Fibroblast of mammary gland (primary cell): ENCODE measurements at regions not wholly inside any gene's neighbourhood (a gene's known extent, or its start where the extent isn't known, plus 50 kb on each side); places are given as distances from the start of the nearest gene placed in this dataset.

ENCODE experiments used
- DNase-seq: peaks from one replicate; pipeline ENCODE4 v3.0.0-alpha.2; 2010; ENCODE audit warnings: low read depth
- H3K4me3 ChIP-seq: 2 replicates; pipeline ENCODE4 v1.5.1; 2011; ENCODE audit warnings: low read depth, mild to moderate bottlenecking, low read length, moderate library complexity; ENCODE audit not compliant: control insufficient read depth
- TF ChIP-seq, protein P1 (sequence below): conservative IDR thresholded peaks from 2 replicates; pipeline ENCODE4 v1.5.1; 2011; ENCODE audit warnings: low read depth, low read length, inconsistent platforms; ENCODE audit not compliant: control insufficient read depth, insufficient read depth

DNA sequence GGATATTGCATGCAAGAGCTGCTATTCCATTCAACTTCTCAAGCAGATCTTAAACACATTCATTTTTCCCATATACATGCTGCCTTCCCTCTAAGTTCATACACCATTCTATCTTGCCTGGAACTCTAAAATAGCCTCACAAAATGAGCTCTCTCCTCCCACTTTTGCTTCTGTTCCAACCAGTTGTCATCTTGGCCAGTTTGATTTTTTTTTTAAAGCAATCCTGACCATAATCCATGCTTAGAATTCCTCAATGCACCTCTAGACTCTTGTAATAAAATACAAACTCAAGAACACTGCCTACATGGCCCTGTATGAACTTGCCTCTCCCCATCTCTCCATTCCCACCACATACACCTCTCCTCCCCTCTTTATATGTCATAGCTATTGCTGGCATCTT, 68.6 kb upstream of the NPHP3 start:
- TF ChIP-seq, protein P1, sequence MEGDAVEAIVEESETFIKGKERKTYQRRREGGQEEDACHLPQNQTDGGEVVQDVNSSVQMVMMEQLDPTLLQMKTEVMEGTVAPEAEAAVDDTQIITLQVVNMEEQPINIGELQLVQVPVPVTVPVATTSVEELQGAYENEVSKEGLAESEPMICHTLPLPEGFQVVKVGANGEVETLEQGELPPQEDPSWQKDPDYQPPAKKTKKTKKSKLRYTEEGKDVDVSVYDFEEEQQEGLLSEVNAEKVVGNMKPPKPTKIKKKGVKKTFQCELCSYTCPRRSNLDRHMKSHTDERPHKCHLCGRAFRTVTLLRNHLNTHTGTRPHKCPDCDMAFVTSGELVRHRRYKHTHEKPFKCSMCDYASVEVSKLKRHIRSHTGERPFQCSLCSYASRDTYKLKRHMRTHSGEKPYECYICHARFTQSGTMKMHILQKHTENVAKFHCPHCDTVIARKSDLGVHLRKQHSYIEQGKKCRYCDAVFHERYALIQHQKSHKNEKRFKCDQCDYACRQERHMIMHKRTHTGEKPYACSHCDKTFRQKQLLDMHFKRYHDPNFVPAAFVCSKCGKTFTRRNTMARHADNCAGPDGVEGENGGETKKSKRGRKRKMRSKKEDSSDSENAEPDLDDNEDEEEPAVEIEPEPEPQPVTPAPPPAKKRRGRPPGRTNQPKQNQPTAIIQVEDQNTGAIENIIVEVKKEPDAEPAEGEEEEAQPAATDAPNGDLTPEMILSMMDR, result no peak
- no peak overlapping the region for H3K4me3 ChIP-seq
- no peak for DNase-seq

DNA sequence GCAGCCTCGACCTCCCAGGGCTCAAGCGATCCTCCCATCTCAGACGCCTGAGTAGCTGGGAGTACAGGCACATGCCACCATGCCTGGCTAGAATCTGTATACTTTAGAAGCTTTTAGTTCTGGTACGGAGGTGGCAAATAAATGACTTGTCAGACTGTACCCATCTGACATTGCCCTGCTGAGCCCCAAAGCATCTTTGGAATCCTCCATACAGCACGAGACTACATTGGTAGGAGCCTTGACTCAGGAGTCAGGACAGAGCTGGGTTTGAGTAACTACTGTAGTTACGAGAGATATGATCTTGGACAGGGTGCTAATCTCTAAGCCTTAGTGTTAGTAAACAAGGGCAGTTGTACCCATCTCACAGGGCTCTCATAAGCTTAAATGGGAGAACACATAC, 67.8 kb upstream of the NPHP3 start:
- TF ChIP-seq, protein P1, result no peak
- no peak overlapping the region for H3K4me3 ChIP-seq
- no peak for DNase-seq

DNA sequence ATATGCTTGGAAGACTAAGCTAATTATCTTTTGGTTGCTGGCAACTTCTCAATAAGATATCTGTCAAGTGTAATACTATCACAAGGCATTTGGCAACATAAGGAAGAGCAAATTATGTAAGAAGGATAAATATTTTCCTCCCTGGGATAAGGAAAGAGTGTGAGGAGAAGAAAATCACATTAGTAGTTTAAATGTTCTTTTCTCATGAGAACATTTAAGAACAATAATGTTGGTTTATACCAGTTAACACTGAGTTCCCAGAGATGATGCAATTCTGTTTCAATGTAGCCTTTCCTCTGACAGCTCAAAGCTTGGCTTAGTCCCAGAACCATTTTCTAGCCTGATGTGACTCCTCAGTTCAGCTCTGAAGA, 66.1 kb upstream of the NPHP3 start:
- TF ChIP-seq, protein P1, result no peak
- DNase-seq, result peak; percentile 87
- no peak overlapping the region for H3K4me3 ChIP-seq

DNA sequence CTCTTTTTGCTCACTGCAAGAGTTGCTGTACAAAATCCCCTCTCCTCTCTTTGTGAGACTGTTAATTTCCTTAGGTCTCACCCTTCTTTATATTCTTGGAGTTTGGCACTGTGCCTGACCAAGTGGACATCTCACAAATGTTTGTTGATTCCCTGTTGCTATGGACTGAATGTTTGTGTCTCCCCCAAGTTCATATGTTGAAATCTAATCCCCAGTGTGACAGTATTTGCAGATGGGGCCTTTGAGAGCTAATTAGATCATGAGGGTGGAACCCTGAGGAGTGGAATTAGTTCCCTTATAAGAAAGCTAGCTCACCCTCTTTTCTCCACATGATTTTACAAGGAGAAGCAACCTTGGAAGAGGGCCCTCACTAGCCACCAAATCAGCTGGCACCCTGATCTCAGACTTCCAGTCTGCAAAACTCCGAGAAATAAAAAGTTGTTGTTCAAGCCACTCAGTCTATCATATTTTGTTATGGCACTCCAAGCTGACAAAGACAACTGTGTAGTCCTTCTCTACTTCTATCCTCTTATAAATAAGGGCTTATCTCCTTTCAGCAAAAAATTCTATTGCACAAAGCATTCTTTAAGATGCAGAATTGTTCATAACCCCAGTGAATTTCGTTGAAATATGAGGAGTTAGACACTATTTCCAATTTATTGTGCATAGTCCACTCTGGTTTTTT, 65.5 kb upstream of the NPHP3 start:
- peak; percentile 58 for DNase-seq
- TF ChIP-seq, protein P1, result no peak
- no peak overlapping the region for H3K4me3 ChIP-seq

DNA sequence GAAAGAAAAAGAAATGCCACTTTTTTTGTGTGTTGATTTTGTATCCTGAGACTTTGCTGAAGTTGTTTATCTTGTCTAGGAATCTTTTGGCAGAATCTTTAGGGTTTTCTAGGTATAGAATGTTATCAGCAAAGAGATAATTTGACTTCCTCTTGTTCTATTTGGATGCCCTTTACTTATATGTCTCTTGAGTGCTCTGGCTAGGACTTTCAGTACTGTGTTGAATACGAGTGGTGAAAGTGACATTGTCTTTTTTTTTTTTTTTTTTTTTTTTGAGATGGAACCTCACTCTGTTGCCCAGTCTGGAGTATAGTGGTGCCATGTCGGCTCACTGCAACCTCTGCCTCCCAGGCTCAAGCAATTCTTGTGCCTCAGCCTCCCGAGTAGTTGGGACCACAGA, 64.7 kb upstream of the NPHP3 start:
- no peak overlapping the region for H3K4me3 ChIP-seq
- TF ChIP-seq, protein P1, result no peak
- DNase-seq, result no peak

DNA sequence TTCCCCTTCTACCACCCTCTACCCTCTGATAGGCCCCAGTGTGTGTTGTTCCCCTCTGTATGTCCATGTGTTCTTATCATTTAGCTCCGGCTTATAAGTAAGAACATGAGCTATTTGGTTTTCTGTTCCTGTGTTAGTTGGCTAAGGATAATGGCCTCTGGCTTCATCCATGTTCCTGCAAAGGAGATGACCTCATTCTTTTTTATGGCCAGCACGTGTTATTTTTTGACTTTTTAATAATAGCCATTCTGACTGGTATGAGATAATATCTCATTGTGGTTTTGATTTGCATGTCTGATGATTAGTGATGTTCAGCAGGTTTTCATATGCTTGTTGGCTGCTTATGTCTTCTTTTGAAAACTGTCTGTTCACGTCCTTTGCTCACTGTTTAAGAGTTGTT, 63.1 kb upstream of the NPHP3 start:
- peak; percentile 52 for DNase-seq
- TF ChIP-seq, protein P1, result no peak
- H3K4me3 ChIP-seq, result no peak overlapping the region
